Activated CD8-positive, alpha-beta memory T cell treated with anti-CD3 and anti-CD28 coated beads for 24 hours (primary cell): ENCODE measurements at regions not wholly inside any gene's neighbourhood (a gene's known extent, or its start where the extent isn't known, plus 50 kb on each side); places are given as distances from the start of the nearest gene placed in this dataset.

Source experiments
- DNase-seq: peaks from one replicate; pipeline ENCODE4 v3.0.0-alpha.2; 2020

DNA sequence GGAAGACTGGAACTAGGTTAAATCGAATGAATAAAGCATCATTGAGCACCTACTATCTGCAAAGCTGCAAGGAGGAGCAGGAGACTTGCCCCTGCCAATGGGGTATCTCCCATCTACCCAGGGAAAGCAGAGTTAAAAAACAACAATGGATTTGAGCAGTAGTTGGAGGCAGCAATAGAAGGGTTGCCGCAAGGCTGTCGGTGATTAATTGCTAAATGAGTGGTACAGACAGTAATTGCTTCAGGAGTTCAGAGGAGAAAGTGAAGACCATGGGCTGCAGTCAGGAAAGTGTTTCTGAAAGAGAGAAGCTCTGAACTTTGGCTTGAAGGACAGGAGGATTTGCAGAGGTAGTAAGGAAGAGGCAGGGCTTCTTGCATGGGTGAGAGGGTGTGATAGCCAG lies 152.9 kb downstream of the ACTL8 start:
- DNase-seq, result no peak

DNA sequence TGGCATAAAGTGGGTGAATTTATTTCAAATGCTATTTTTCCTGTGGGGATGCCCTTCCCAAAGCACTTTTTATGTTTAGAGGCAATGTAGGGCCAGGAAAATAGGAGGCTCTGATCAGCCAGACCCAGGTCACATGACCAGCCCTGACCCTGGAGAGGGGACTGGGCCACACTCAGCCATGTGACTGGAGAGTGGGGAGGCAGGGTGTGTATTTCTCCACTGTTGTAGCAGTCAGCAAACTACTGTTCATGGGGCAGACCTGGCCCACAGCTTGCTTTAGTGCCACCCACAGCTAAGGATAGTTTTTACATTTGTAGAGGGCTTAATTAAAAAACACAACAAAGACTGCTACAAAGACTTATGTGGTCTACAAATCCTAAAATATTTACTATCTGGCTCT lies 153.8 kb downstream of the ACTL8 start:
- no peak for DNase-seq

DNA sequence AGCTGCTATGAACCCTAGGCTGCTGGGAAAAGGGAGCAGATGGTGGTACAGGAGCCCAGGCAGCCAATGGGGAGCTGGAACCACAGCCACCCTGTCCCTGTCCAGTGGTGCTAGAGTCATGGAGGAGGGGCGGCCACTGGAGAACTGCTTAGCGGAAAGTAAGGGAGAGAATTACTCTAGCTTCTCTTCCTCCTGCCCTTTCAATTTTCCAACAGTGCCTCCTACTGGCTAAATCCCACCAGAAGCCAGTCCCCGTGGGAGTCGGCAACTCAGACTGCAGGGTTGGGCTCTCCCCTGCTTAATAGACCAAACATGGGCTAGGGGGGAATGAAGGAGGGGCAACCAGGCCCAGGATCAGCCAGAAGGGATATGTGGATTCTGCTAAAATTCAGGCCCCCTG lies 154.5 kb downstream of the ACTL8 start:
- DNase-seq, result no peak

DNA sequence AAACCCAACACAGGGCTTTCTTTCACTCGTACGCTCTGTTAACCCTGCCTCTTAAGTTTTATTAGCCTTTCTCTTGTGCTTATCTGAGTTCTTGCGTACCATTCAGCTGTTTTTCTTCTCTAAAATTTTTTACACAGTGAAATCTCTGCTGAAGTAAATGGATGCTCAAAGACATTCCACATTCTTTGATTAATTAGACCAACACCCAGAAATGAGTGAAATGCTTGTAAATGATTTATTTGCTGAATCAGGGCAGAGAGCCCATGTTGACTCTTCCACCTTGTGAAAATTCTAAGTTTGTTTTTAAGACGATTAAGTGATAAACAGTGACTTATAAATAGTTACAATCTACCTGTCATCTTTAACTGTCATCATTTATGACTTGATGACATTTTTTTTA lies 156.7 kb downstream of the ACTL8 start:
- no peak for DNase-seq

DNA sequence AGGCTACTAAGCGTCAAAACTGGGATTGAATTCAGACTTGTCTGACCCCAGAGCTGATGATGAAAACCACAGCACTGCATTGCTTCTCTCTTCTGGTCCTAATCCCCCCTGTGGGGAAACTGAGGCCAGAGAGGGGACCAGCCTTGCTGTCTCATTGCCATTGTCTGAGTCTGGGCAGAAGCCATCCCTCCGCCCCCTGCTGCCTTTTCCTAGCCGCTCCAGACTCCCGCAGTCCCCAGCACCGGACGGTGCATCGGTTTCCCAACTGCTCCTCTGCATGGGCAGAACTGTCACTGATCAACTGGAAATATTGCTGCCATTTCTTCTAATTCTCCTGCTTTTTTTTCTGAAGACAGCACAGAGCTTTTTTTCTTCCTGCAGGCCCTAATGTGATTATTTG lies 157.4 kb downstream of the ACTL8 start:
- DNase-seq, result no peak

DNA sequence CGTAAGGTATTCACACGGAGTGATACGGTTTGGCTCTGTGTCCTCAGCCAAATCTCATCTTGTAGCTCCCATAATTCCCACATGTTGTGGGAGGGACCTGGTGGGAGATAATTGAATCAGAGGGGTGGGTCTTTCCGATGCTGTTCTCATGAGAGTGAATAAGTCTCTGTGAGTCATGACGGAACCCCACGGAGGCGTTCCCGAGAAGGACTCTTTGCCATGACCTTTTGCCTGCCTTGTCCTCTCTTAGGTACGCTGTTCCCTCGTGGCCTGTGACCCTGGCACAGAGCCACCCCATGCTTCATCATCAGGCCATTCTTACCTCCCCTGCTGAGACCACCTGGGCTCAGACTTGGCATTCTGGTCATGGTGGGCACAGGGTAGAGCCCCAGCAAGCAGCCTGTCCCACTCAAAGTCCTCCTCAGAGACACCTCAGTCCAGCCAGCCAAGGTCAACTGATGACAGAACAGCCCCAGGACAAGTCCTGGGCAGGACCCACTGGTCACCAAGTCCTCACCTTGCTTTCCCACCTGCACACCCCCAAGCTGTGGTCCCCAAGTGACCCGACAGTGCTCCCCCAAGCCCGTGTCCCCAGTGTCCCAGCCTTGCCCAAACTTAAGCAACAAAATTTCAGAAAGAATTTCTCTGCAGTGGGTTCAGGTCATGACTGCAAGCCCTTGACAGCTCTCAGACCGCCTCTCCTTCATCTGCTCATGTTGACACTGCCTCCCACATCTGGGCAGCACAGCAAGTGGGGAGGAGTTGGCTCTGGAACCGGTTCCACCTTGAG lies 158.4 kb downstream of the ACTL8 start:
- no peak for DNase-seq

DNA sequence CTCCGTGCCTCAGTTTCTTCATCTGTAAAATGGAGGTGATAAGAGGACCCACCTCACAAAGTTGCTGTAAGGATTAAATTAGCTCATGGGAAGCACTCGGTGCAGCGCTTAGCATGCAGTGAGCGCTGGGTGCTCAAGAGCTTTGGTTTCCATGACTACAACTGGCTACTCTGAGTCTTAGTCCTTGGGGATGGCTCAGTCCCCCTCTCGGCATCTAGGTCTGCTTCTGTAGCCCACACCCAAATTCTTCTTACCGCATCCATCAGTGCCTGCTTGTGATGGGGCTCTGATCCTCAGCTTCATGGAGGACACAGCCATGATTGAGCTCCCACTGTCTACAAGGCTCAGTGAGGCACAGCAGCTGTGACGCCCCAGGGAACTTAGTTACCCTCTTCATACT lies 159.0 kb downstream of the ACTL8 start:
- no peak for DNase-seq

DNA sequence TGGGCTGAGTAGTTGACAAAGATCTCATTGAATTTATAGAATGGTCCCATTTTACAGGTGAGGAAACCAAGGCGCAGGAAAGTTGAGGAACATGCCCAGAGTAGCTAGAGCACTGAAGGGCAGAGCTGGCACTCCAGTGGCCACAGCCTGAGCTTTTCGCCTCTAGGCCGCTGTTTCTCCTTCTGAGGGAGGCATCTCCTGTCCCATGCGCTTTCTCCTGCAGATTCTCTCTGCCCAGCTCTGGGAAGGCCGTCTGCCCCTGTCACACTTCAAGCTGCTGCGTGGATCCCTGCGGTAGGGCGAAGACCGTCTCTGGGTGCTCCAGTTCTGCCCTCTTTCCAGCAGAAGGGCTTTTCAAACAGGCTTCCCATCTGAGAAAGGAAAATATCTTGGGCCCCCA lies 159.9 kb downstream of the ACTL8 start:
- DNase-seq, result no peak

DNA sequence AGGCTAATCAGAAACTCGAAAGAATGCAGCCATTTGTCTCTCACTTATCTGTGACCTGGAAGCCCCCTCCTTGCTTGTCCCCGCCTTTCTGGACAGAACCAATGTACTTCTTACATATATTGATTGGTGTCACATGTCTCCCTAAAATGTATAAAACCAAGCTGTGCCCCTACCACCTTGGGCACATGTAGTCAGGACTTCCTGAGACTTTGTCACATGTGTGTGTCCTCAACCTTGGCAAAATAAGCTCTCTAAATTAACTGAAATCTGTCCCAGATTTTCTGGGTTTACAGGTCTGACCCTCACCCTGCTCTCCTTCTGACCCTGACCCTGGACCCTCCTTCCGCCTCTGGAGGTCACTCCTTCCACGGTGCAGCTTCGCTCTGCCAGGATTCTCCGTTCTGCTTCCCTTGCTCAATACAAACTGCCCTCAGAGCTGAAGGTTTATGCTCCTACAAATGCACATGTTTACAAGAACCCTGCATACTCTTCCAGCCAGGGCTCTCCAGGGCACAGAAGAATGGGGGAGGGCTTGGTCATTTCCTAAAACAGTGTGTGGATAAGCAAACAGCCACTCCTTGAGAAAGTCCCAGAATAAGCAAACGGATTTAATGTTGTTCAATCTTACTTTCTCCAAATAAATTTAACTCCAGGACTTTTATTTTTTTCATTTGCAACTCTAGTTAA lies 160.5 kb downstream of the ACTL8 start:
- DNase-seq, result no peak

DNA sequence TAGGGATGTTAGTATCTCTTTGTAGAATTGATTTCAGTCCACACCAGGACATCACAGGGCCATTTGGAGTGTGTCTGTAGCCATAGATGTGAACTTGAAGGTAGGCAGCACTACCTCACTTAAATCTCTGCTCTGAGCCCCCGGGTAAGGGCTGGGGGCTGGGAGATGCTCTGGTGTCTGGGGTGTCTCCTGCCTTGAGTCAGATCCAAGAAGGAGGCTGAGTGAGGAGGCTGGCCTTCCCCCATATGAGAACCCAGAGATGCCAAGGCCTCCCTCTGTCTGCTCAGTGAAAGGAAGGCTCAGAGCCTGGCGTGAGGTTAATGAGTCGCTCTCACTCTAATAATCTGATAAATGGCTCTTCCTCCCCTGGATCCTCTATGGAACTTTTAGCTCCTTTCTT lies 161.6 kb downstream of the ACTL8 start:
- DNase-seq, result no peak

DNA sequence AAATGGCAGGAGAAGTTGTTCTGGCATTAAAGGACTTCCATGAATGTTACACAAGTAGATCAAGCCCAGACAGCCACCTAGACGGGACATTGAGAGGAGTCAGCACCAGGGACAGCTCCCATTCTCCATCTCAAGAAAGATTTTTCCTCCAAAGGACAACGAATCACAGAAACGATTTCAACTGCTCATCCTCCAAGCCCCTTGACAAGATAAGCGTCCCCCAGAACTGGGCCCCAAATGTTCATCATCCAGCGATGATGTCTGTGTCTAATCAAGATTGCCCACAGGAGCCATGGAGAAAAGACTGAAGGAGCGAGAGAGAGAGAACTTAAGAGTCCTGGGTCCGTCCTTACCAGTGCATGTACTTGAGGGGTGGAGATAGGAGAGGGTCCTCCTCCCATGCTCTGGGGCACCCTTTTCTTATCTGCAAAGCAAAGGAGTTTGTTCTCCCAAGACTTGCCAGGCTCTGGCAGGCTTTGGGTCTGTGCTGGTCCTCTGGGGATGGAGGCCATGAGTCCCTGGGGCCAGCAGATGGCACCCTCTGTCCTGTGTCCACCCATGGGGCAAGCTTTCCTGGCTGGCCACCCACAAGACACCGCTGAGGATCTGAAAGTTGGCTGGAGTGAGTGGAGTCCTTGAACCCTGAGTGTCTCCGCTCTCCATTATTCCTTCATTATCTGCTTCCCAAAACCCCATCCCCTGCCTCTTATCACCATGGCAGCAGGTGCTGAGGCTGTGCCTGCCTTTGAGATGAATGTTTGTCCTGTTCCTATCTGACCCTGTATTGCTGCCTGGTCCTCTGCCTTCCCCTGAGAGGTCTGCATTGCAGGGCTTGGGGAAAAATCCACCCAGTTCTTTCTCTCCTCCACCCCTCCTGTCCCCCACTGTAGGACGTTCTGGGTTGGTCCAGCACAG lies 164.6 kb downstream of the ACTL8 start:
- DNase-seq, result peak; percentile 38

DNA sequence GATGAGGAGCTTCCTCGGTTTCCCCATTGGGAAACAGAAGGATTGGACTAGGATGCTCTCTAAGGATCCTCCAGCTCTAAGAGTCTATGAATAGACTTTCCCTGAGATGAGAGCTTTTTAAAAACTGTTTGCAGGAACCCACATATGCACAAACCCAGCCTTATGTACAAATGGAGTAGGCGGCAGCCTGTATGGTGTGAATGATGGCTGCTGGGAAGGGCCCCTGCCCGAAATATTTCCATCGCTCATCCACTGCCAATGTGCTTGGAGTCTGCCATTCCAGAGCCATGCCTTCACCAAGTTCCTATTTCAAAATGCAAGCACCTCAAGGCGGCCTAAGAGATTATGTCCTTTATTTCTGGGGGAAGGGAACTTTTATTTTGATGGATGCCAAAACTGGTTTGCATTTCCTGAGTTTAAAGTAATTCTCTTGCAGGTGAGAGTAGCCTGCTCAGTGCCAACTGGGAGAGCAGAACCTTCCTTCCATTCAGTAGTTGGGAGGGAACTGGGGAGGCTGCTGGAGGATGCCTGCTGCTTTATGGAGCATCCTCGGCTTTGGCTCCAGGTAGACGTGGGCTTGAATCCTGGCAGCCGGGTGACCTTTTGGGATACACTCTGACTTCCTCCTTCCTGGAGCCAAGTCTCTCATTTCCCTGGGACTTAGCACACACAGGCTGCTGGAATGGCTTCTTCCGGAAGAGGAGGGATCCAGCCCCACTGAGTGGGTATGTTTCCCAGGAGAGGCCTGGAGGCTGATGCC lies 165.9 kb downstream of the ACTL8 start:
- no peak for DNase-seq

DNA sequence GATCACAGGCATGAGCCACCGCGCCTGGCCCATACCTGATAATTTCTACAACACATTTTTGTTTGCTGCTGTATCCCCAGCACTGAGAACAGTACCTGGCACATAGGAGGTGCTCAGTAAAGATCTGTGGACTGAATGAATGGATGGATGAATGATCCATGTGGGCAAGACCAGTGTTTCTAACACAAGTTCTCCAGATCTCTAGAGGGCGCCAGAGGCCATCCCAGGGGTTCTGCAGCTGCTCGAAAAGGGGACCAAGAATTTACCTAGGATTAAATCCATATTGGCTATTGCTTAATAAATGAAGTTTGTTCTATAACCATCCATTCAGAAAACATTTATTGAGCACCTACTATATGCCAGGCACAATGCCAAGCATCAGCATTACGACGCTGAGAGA lies 167.7 kb downstream of the ACTL8 start:
- DNase-seq, result no peak

DNA sequence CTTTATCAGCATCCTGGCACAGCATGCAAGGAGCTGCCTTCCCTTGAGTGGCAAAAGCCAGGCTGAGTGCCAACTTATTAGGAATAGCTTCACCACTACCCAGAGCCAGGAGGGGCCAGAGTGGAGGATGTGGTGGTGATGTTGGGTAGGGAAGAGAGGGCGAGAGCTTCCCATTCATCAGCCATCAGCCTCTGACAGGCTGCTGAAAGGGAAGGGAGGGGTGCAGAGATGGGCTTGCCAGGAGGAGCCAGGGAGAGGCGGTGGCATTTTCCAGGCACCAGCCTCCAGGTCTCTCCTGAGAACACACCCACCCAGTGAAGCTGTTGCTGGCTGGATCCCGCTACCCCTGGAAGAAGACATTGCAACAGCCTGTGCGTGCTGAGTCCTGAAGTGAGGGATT lies 168.5 kb downstream of the ACTL8 start:
- no peak for DNase-seq

DNA sequence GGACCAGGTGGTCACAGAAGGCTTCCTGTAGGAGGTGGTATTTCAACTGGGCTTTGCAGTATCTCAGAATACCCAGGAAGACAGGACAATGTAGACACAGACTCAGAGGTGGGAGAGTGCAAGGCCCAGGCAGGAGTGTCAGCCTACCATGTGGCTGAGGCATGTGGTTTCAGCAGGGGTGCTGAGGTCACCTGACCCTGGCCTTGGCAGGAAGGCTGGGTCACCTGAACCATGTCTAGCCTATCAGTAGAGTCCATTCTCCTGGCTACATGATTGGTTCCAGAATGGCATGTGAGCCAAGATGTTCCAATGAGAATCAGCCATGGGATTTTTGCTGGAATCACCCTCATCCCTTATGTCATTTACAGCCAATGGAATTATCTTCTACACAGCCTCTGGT lies 169.4 kb downstream of the ACTL8 start:
- DNase-seq, result no peak

DNA sequence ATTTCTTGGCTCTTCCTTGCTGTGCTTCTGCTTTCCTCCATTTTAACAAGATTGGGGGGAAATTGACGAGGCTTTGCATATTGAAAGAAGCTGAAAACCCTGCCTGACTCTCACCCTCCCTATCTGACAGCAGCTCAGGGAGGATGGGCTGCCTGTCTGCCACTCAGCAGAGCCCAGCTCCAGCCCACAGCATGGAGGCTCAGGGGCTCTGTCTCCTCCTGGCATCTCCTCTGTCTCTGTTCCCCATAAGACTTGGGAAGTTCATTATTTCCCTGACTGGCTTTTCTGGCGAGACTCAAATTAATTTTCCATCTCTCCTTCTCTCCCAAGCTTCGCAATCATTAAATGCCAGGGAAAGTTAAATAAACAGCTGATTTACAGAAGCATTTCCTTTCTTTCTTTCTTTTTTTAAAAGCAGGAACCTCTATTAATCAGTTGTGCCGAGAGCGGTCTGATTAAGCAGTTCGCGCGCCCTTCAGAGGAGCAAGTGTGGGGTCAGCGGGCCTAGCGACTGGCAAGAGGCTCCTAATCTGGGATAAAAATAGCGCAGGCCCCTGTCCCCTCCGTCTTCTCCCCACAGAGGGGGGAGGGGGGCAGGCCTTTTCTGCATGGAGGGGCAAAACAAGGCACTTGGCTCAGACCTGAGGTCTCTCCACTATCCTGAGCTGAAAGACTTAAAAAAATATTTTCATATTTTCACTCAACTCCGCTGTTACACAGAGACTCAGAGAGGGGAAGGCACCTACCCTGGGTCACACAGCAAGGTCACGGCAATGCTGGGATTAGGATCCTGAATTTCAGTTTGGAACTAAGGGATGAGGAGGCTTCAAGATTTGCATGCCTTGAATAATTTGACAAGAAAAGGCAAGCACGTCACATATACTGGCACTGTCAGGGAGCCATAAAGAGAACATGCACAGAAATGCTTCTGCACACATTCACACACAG lies 170.4 kb downstream of the ACTL8 start:
- no peak for DNase-seq

DNA sequence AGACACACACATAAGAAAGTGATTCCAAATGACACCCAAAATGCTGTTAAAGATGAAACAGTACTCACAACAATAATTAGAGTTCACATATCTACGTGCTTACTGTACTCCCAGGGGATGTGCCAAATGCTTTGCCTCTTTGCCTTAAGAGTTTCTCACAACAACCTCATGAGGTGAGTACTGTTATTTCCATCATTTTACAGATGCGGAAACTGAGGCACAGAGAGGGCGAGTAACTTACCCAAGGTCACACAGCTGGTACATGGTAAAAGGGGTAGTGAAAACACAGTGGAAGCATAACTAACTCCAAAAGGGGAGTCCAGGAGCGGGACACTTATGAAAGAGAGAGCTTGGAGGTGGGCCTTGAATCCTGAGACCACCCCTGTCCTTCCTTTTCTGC lies 171.8 kb downstream of the ACTL8 start:
- no peak for DNase-seq

DNA sequence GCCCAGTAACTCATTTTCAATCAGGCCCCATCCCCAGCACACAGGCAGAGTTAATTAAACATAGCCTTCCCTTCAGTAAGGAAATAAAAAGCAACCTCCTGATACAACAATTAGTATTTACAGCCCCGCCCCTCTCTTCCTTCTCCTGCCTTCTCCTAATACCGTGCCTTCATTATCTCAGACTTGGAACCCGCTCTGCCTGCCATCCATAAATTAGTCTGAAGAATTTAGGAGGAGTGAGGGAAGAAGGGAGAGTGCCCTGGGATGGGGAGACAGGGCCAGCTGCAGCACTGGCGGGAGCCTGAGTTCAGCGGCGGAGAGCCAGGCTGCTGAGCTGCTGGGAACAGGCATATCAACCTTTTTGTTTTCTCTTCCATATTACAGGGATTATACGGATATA lies 172.8 kb downstream of the ACTL8 start:
- no peak for DNase-seq

DNA sequence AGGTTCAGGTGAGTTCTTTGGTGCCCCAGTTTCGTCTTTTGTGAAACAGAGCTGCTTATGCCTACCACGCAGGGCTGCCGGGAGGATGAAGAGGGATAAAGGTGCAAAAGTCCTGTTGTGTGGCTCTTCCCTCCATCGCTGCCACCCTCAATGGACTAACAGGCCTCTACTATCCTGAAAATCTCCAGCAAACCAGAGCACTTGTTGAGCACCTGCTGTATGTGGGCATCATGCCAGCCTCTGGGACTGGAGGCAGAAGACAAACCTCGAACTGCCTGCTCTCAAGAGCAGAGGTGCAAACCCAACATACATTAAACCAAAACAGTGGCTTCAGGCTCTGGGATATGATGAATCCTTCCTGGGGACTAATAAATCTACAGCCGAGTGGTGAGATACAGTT lies 174.1 kb downstream of the ACTL8 start:
- DNase-seq, result no peak

DNA sequence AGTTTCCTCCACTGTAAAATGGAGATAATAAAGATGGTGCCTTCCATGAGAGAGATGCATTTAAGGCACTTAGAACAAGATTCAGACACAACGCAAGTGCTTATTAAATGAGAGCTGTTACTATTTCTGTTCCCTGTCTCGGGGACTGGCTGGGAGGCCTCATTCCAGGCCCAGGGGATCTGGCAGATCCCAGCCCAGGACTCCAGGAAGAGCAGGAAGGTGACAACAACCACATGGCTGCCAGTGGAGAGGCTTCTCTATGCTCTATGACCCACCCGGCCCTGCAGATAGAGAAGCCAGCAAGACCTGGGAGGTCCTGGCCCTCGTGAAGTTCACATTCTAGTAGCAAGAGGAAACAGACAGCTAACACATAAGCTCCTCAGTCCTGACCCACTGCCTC lies 175.5 kb downstream of the ACTL8 start:
- no peak for DNase-seq

DNA sequence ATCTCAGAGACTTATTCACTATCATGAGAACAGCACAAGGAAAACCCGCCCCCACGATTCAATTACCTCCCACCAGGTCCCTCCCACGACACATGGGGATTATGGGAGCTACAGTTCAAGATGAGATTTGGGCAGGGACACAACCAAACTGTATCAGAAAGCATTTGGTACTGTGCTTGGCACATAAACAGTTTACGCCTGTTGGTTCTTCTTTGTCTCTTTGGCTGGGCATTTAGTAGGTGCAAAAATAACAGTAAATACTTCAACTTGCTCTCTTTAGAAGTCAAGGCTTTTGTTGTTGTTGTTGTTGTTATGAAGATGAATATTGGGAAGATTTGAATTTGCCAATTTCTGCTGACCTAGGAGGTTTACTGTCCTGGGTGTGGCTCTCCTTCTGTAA lies 175.4 kb upstream of the IGSF21 start:
- no peak for DNase-seq

DNA sequence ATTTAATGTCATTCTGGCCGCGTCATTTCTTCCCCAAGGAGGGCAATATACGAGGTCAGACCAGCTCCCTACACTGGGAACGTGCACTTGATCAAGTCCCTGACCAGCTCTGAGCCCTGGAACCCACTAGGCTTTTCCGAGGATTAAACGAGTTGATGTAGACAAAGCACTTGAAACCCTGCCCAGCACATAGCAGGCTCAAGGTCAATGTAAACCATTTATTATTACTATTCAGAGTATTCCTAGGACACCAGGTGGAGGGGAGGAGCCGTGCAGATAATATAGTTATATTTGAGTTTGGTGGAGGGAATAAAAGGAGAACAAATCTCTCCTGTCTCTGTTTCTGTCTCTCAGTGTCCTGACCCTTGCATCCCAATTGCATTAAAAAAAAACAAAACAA lies 174.1 kb upstream of the IGSF21 start:
- no peak for DNase-seq
